ENCODE measurements at regions not wholly inside any gene's neighbourhood (a gene's known extent, or its start where the extent isn't known, plus 50 kb on each side); places are given as distances from the start of the nearest gene placed in this dataset.

GRCh38 chrX:81489987-81490386 is 288.1 kb downstream of the SH3BGRL start:
- Histone ChIP-seq H3K27me3 (ENCODE audit: control insufficient read depth in 1 of 2, insufficient read depth in 1 of 2, low read length in 2 of 2) (no peaks in the 10 kb centered on the region), H3K4me3 (ENCODE audit: insufficient read depth in 1 of 2, low read depth in 1 of 2, low read length in 2 of 2) (no peak overlapping the region), H3K4me2 (ENCODE audit: low read length, poor library complexity, severe bottlenecking) (no peak overlapping the region), H3K14ac (ENCODE audit: low read length in 2 of 2) (no peak overlapping the region), H2AFZ (ENCODE audit: low read depth, low read length) (no peak overlapping the region), H3K23ac (ENCODE audit: low read length in 2 of 2) (no peak overlapping the region), H4K91ac (ENCODE audit: low read length) (no peak overlapping the region), H3K9ac (ENCODE audit: low read length) (no peak overlapping the region), H3K9me3 (ENCODE audit: control insufficient read depth, low read length) (no peaks in the 10 kb centered on the region), H3K36me3 (ENCODE audit: control insufficient read depth in 1 of 2, insufficient read depth in 2 of 2, low read depth in 1 of 2, low read length in 2 of 2) (no peaks in the 10 kb centered on the region), H2AK5ac (ENCODE audit: low read length, severe bottlenecking) (no peak overlapping the region), H3K27ac (ENCODE audit: low read length, poor library complexity, severe bottlenecking) (no peak overlapping the region), H2BK5ac (ENCODE audit: low read depth, low read length, poor library complexity, severe bottlenecking) (no peak overlapping the region), H3K79me1 (replicated peaks; ENCODE audit: low read length, poor library complexity, severe bottlenecking) (no peaks in the 10 kb centered on the region), H4K8ac (ENCODE audit: low read length) (no peak overlapping the region), H2BK120ac (ENCODE audit: low read depth, low read length) (no peak overlapping the region), H3K4ac (ENCODE audit: low read depth in 1 of 2, low read length in 2 of 2) (no peak overlapping the region), H2BK12ac (ENCODE audit: low read length in 2 of 2) (no peak overlapping the region), H3K18ac (ENCODE audit: low read depth in 1 of 2, low read length in 2 of 2) (no peak overlapping the region), H3K4me1 (ENCODE audit: control insufficient read depth, insufficient read depth, low read depth, low read length) (no peaks in the 10 kb centered on the region), H2BK15ac (ENCODE audit: low read depth, poor library complexity, severe bottlenecking) (no peak overlapping the region)
- no CpG with 5 or more reads among the region's 1 CpG for WGBS
- DNase-seq = no peak

GRCh38 chrX:81527881-81528440 is 326.1 kb downstream of the SH3BGRL start:
- Histone ChIP-seq H2AFZ (ENCODE audit: low read depth, low read length) (no peak overlapping the region), H2BK120ac (ENCODE audit: low read depth, low read length) (no peak overlapping the region), H3K4me3 (ENCODE audit: insufficient read depth in 1 of 2, low read depth in 1 of 2, low read length in 2 of 2) (no peak overlapping the region), H3K4me1 (ENCODE audit: control insufficient read depth, insufficient read depth, low read depth, low read length) (no peaks in the 10 kb centered on the region), H4K8ac (ENCODE audit: low read length) (no peak overlapping the region), H2BK5ac (ENCODE audit: low read depth, low read length, poor library complexity, severe bottlenecking) (no peak overlapping the region), H4K91ac (ENCODE audit: low read length) (no peak overlapping the region), H2BK15ac (ENCODE audit: low read depth, poor library complexity, severe bottlenecking) (no peak overlapping the region), H3K27ac (ENCODE audit: low read length, poor library complexity, severe bottlenecking) (no peak overlapping the region), H3K36me3 (ENCODE audit: control insufficient read depth in 1 of 2, insufficient read depth in 2 of 2, low read depth in 1 of 2, low read length in 2 of 2) (no peaks in the 10 kb centered on the region), H3K14ac (ENCODE audit: low read length in 2 of 2) (no peak overlapping the region), H3K79me1 (replicated peaks; ENCODE audit: low read length, poor library complexity, severe bottlenecking) (no peaks in the 10 kb centered on the region), H3K4me2 (ENCODE audit: low read length, poor library complexity, severe bottlenecking) (no peak overlapping the region), H2BK12ac (ENCODE audit: low read length in 2 of 2) (no peak overlapping the region), H3K9ac (ENCODE audit: low read length) (no peak overlapping the region), H3K27me3 (ENCODE audit: control insufficient read depth in 1 of 2, insufficient read depth in 1 of 2, low read length in 2 of 2) (no peaks in the 10 kb centered on the region), H3K23ac (ENCODE audit: low read length in 2 of 2) (no peak overlapping the region), H2AK5ac (ENCODE audit: low read length, severe bottlenecking) (no peak overlapping the region), H3K9me3 (ENCODE audit: control insufficient read depth, low read length) (peaks cover 3% of the 10 kb centered on the region), H3K4ac (ENCODE audit: low read depth in 1 of 2, low read length in 2 of 2) (no peak overlapping the region), H3K18ac (ENCODE audit: low read depth in 1 of 2, low read length in 2 of 2) (no peak overlapping the region)
- DNase-seq = no peak
- 100% methylated on average over 1 of the region's 2 CpGs for WGBS

- Histone ChIP-seq H2BK120ac (ENCODE audit: low read depth, low read length) (no peak overlapping the region), H3K27me3 (ENCODE audit: control insufficient read depth in 1 of 2, insufficient read depth in 1 of 2, low read length in 2 of 2) (no peaks in the 10 kb centered on the region), H3K36me3 (ENCODE audit: control insufficient read depth in 1 of 2, insufficient read depth in 2 of 2, low read depth in 1 of 2, low read length in 2 of 2) (no peaks in the 10 kb centered on the region), H3K14ac (ENCODE audit: low read length in 2 of 2) (no peak overlapping the region), H2AK5ac (ENCODE audit: low read length, severe bottlenecking) (no peak overlapping the region), H3K4ac (ENCODE audit: low read depth in 1 of 2, low read length in 2 of 2) (no peak overlapping the region), H3K23ac (ENCODE audit: low read length in 2 of 2) (no peak overlapping the region), H3K4me3 (ENCODE audit: insufficient read depth in 1 of 2, low read depth in 1 of 2, low read length in 2 of 2) (no peak overlapping the region), H3K27ac (ENCODE audit: low read length, poor library complexity, severe bottlenecking) (no peak overlapping the region), H2BK12ac (ENCODE audit: low read length in 2 of 2) (no peak overlapping the region), H3K79me1 (replicated peaks; ENCODE audit: low read length, poor library complexity, severe bottlenecking) (no peaks in the 10 kb centered on the region), H3K9ac (ENCODE audit: low read length) (no peak overlapping the region), H3K4me2 (ENCODE audit: low read length, poor library complexity, severe bottlenecking) (no peak overlapping the region), H2AFZ (ENCODE audit: low read depth, low read length) (no peak overlapping the region), H3K9me3 (ENCODE audit: control insufficient read depth, low read length) (peaks cover 11% of the 10 kb centered on the region), H2BK15ac (ENCODE audit: low read depth, poor library complexity, severe bottlenecking) (no peak overlapping the region), H4K8ac (ENCODE audit: low read length) (no peak overlapping the region), H4K91ac (ENCODE audit: low read length) (no peak overlapping the region), H3K4me1 (ENCODE audit: control insufficient read depth, insufficient read depth, low read depth, low read length) (no peaks in the 10 kb centered on the region), H3K18ac (ENCODE audit: low read depth in 1 of 2, low read length in 2 of 2) (no peak overlapping the region), H2BK5ac (ENCODE audit: low read depth, low read length, poor library complexity, severe bottlenecking) (no peak overlapping the region)
- no peak for DNase-seq
- WGBS = 32% methylated on average over 3 of the region's 3 CpGs
Observed at GRCh38 chrX:81537723-81538122, 335.8 kb downstream of the SH3BGRL start.

GRCh38 chrX:81542255-81542654 is 340.4 kb downstream of the SH3BGRL start:
- Histone ChIP-seq H2AK5ac (ENCODE audit: low read length, severe bottlenecking) (no peak overlapping the region), H3K36me3 (ENCODE audit: control insufficient read depth in 1 of 2, insufficient read depth in 2 of 2, low read depth in 1 of 2, low read length in 2 of 2) (no peaks in the 10 kb centered on the region), H4K8ac (ENCODE audit: low read length) (no peak overlapping the region), H4K91ac (ENCODE audit: low read length) (no peak overlapping the region), H3K14ac (ENCODE audit: low read length in 2 of 2) (no peak overlapping the region), H2BK12ac (ENCODE audit: low read length in 2 of 2) (no peak overlapping the region), H3K79me1 (replicated peaks; ENCODE audit: low read length, poor library complexity, severe bottlenecking) (no peaks in the 10 kb centered on the region), H3K27ac (ENCODE audit: low read length, poor library complexity, severe bottlenecking) (no peak overlapping the region), H2BK120ac (ENCODE audit: low read depth, low read length) (no peak overlapping the region), H3K9me3 (ENCODE audit: control insufficient read depth, low read length) (peaks cover 22% of the 10 kb centered on the region), H3K4me2 (ENCODE audit: low read length, poor library complexity, severe bottlenecking) (no peak overlapping the region), H3K27me3 (ENCODE audit: control insufficient read depth in 1 of 2, insufficient read depth in 1 of 2, low read length in 2 of 2) (no peaks in the 10 kb centered on the region), H2AFZ (ENCODE audit: low read depth, low read length) (no peak overlapping the region), H3K4ac (ENCODE audit: low read depth in 1 of 2, low read length in 2 of 2) (no peak overlapping the region), H3K4me1 (ENCODE audit: control insufficient read depth, insufficient read depth, low read depth, low read length) (no peaks in the 10 kb centered on the region), H3K23ac (ENCODE audit: low read length in 2 of 2) (no peak overlapping the region), H3K9ac (ENCODE audit: low read length) (no peak overlapping the region), H2BK5ac (ENCODE audit: low read depth, low read length, poor library complexity, severe bottlenecking) (no peak overlapping the region), H3K4me3 (ENCODE audit: insufficient read depth in 1 of 2, low read depth in 1 of 2, low read length in 2 of 2) (no peak overlapping the region), H3K18ac (ENCODE audit: low read depth in 1 of 2, low read length in 2 of 2) (no peak overlapping the region), H2BK15ac (ENCODE audit: low read depth, poor library complexity, severe bottlenecking) (no peak overlapping the region)
- no CpG with 5 or more reads among the region's 2 CpGs for WGBS
- no peak for DNase-seq

Data from mesenchymal stem cell (in vitro differentiated cells and primary cell).